GM18517 (cell line): ENCODE measurements at regions not wholly inside any gene's neighbourhood (a gene's known extent, or its start where the extent isn't known, plus 50 kb on each side); places are given as distances from the start of the nearest gene placed in this dataset.

Experiments used
- ATAC-seq: cut with Tn5 transposase; IDR thresholded peaks from one replicate; pipeline ENCODE4 v1.9.1; 2021; ENCODE audit warnings: mild to moderate bottlenecking, moderate library complexity; ENCODE audit not compliant: unreplicated experiment

GRCh38 chr11:111148953-111149352, 96.6 kb upstream of the POU2AF2 start:
- no peak for ATAC-seq

- ATAC-seq, result no peak
Measured at GRCh38 chr11:111148121-111148520, 97.4 kb upstream of the POU2AF2 start.

- no peak for ATAC-seq
Measured at GRCh38 chr11:111137846-111138245, 107.7 kb upstream of the POU2AF2 start.

- ATAC-seq, result no peak
Measured at GRCh38 chr11:111135778-111136570, 109.6 kb upstream of the POU2AF2 start.

- ATAC-seq, result no peak
Measured at GRCh38 chr11:111135101-111135500, 110.4 kb upstream of the POU2AF2 start.

GRCh38 chr11:111128076-111128870, 117.3 kb upstream of the POU2AF2 start:
- no peak for ATAC-seq

GRCh38 chr11:111124724-111125123, 120.8 kb upstream of the POU2AF2 start:
- ATAC-seq, result no peak

- no peak for ATAC-seq
Measured at GRCh38 chr11:111123463-111124398, 121.8 kb upstream of the POU2AF2 start.

- ATAC-seq, result no peak
Measured at GRCh38 chr11:111120696-111121302, 124.7 kb upstream of the POU2AF2 start.

- ATAC-seq, result no peak
Measured at GRCh38 chr11:111120161-111120560, 125.4 kb upstream of the POU2AF2 start.

- ATAC-seq, result no peak
Measured at GRCh38 chr11:111119751-111120150, 125.8 kb upstream of the POU2AF2 start.

GRCh38 chr11:111115890-111116289, 129.6 kb upstream of the POU2AF2 start:
- ATAC-seq, result no peak

- no peak for ATAC-seq
Measured at GRCh38 chr11:111114091-111114490, 131.4 kb upstream of the POU2AF2 start.

GRCh38 chr11:111112614-111113013, 132.9 kb upstream of the POU2AF2 start:
- no peak for ATAC-seq

GRCh38 chr11:111107501-111107900, 138.0 kb upstream of the POU2AF2 start:
- no peak for ATAC-seq

GRCh38 chr11:111106641-111107040, 138.9 kb upstream of the POU2AF2 start:
- ATAC-seq, result no peak

GRCh38 chr11:111105566-111105965, 140.0 kb upstream of the POU2AF2 start:
- no peak for ATAC-seq

GRCh38 chr11:111104185-111104584, 141.3 kb upstream of the POU2AF2 start:
- ATAC-seq, result no peak

- no peak for ATAC-seq
Measured at GRCh38 chr11:111101881-111102280, 143.6 kb upstream of the POU2AF2 start.

GRCh38 chr11:111099028-111099713, 146.4 kb upstream of the POU2AF2 start:
- ATAC-seq, result no peak
